CD14-positive monocyte (primary cell): ENCODE measurements at regions not wholly inside any gene's neighbourhood (a gene's known extent, or its start where the extent isn't known, plus 50 kb on each side); places are given as distances from the start of the nearest gene placed in this dataset.

ENCODE experiments used
- DNase-seq, 3 donors: peaks; one replicate each; pipeline ENCODE4 v3.0.0-alpha.2; 2011 to 2022
- H2AFZ ChIP-seq: 2 replicates; pipeline ENCODE4 v1.6.0; 2012; ENCODE audit warnings: mild to moderate bottlenecking, low read depth, low read length, inconsistent platforms; ENCODE audit not compliant: insufficient read depth, poor library complexity, severe bottlenecking
- H3K27ac ChIP-seq, 2 donors: 1 replicate in 1 of 2; 2 replicates in 1 of 2; pipeline ENCODE4 v1.5.1; 2012 to 2013; ENCODE audit warnings: low read length in 2 of 2, control low read depth in 1 of 2, inconsistent platforms in 1 of 2, low read depth in 1 of 2, mild to moderate bottlenecking in 1 of 2
- H3K27me3 ChIP-seq, 2 donors: one replicate each; pipeline versions ENCODE4 v1.6.0 to v1.6.1; 2011 to 2013; ENCODE audit warnings: low read length in 2 of 2; ENCODE audit not compliant: control insufficient read depth in 2 of 2, insufficient read depth in 2 of 2
- H3K36me3 ChIP-seq, 2 donors: replicated peaks in 1 of 2; 1 replicate in 1 of 2; 2 replicates in 1 of 2; pipeline versions ENCODE4 v1.5.1 to v1.6.1; 2012 to 2013; ENCODE audit warnings: low read length in 2 of 2, control low read depth in 1 of 2, inconsistent platforms in 1 of 2, mild to moderate bottlenecking in 1 of 2; ENCODE audit not compliant: insufficient read depth in 2 of 2, control insufficient read depth in 1 of 2
- H3K4me1 ChIP-seq, 2 donors: 1 replicate in 1 of 2; 2 replicates in 1 of 2; pipeline versions ENCODE4 v1.5.1 to v1.6.1; 2012 to 2013; ENCODE audit warnings: low read length in 2 of 2, control low read depth in 1 of 2, inconsistent platforms in 1 of 2, mild to moderate bottlenecking in 1 of 2, moderate library complexity in 1 of 2; ENCODE audit not compliant: insufficient read depth in 2 of 2, control insufficient read depth in 1 of 2
- H3K4me2 ChIP-seq: replicated peaks from 2 replicates; pipeline ENCODE3; 2012; ENCODE audit warnings: low read length, moderate library complexity, mild to moderate bottlenecking; ENCODE audit not compliant: poor library complexity, severe bottlenecking; ENCODE audit errors: extremely low read depth
- H3K4me3 ChIP-seq, 3 experiments: fragments of 200-600 bp in 1 of 3; sonication (generic) in 1 of 3; replicated peaks in 1 of 3; 1 replicate in 2 of 3; 2 replicates in 1 of 3; pipeline ENCODE4 v1.5.1; 2011 to 2013; ENCODE audit warnings: low read length in 3 of 3, mild to moderate bottlenecking in 3 of 3, control low read depth in 2 of 3, low read depth in 2 of 3, inconsistent platforms in 1 of 3, moderate library complexity in 1 of 3
- H3K79me2 ChIP-seq: 2 replicates; pipeline ENCODE4 v1.6.0; 2012; ENCODE audit warnings: mild to moderate bottlenecking, control low read depth, inconsistent platforms, low read length, moderate library complexity; ENCODE audit not compliant: insufficient read depth
- H3K9ac ChIP-seq: 2 replicates; pipeline ENCODE4 v1.6.0; 2017; ENCODE audit warnings: low read length, mild to moderate bottlenecking; ENCODE audit not compliant: insufficient read depth, poor library complexity, severe bottlenecking
- H3K9me3 ChIP-seq, 2 donors: replicated peaks in 1 of 2; 1 replicate in 1 of 2; 2 replicates in 1 of 2; pipeline versions ENCODE4 v1.5.1 to v1.6.1; 2012 to 2013; ENCODE audit warnings: low read length in 2 of 2, control low read depth in 1 of 2; ENCODE audit not compliant: control insufficient read depth in 1 of 2, insufficient read depth in 1 of 2
- H4K20me1 ChIP-seq: 2 replicates; pipeline ENCODE4 v1.6.0; 2012; ENCODE audit warnings: mild to moderate bottlenecking, low read length, control low read depth, moderate library complexity; ENCODE audit not compliant: insufficient read depth
- H3K27ac Mint-ChIP-seq, 7 donors: one replicate each; pipeline ENCODE4 v1.8.0; 2020; ENCODE audit warnings: mild to moderate bottlenecking in 7 of 7, mixed read lengths in 7 of 7, moderate library complexity in 6 of 7, inconsistent platforms in 2 of 7
- H3K27me3 Mint-ChIP-seq, 3 donors: one replicate each; pipeline ENCODE4 v1.8.0; 2021 to 2022; ENCODE audit warnings: low read depth in 3 of 3, mild to moderate bottlenecking in 3 of 3, mixed read lengths in 3 of 3, moderate library complexity in 3 of 3, inconsistent platforms in 1 of 3
- H3K36me3 Mint-ChIP-seq, 2 donors: one replicate each; pipeline ENCODE4 v1.8.0; 2020; ENCODE audit warnings: mixed read lengths in 2 of 2, inconsistent platforms in 1 of 2, mild to moderate bottlenecking in 1 of 2
- H3K4me1 Mint-ChIP-seq: one replicate; pipeline ENCODE4 v1.8.0; 2020; ENCODE audit warnings: mild to moderate bottlenecking, mixed read lengths
- H3K4me3 Mint-ChIP-seq, 2 donors: one replicate each; pipeline ENCODE4 v1.8.0; 2020; ENCODE audit warnings: mild to moderate bottlenecking in 2 of 2, mixed read lengths in 2 of 2, moderate library complexity in 1 of 2
- H3K9me3 Mint-ChIP-seq, 7 donors: one replicate each; pipeline ENCODE4 v1.8.0; 2020 to 2022; ENCODE audit warnings: mixed read lengths in 7 of 7, mild to moderate bottlenecking in 6 of 7, moderate library complexity in 6 of 7, inconsistent platforms in 2 of 7
- WGBS: methylation state at CpG from one replicate; pipeline ENCODE4 v1.1.5; 2013; ENCODE audit warnings: missing lambda C conversion rate; ENCODE audit not compliant: insufficient coverage; 5-methylcytosine and 5-hydroxymethylcytosine counted together
- intact Hi-C, 2 donors: fragments of 100-400 bp; cut with micrococcal nuclease; formaldehyde crosslinking; loops; one replicate each; pipeline versions ENCODE4 v1.15.0 to v1.15.1; 2023
- TF ChIP-seq, protein P1 (sequence below): fragments of 200-600 bp; IDR thresholded peaks from one replicate; pipeline ENCODE4 v1.8.0; 2022; ENCODE audit warnings: antibody characterized with exemption, mild to moderate bottlenecking

DNA sequence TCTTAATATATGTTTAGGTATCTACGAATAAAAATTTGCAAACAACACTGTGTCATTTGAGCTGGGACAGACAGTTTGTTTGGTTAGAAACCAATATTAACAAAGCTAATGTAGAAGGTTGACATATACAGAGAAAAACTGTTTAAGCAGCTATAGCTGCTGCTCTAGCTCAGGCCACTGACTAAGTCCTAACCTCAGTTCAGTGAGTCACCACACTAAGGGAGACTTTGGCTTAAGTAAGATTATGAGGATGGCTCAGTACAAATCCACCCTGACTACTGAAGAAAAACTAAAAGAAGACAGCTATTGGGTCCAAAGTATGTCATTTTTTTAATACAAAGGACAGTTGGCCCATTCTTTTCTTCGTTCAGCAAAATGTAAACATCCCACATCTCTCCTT, 717.3 kb upstream of the ACTRT1 start:
- H3K9ac ChIP-seq = no peak overlapping the region
- Mint-ChIP-seq H3K27me3 (no peaks in the 10 kb centered on the region), H3K4me3 (no peak overlapping the region), H3K36me3 (no peaks in the 10 kb centered on the region), H3K9me3 (peaks cover 0 to 2% (median 0%) of the 10 kb centered on the region in 7 donors), H3K27ac (no peak overlapping the region), H3K4me1 (no peaks in the 10 kb centered on the region)
- WGBS = no CpG with 5 or more reads among the region's 2 CpGs
- no peak for DNase-seq
- no peaks in the 10 kb centered on the region for H4K20me1 ChIP-seq
- TF ChIP-seq, protein P1, sequence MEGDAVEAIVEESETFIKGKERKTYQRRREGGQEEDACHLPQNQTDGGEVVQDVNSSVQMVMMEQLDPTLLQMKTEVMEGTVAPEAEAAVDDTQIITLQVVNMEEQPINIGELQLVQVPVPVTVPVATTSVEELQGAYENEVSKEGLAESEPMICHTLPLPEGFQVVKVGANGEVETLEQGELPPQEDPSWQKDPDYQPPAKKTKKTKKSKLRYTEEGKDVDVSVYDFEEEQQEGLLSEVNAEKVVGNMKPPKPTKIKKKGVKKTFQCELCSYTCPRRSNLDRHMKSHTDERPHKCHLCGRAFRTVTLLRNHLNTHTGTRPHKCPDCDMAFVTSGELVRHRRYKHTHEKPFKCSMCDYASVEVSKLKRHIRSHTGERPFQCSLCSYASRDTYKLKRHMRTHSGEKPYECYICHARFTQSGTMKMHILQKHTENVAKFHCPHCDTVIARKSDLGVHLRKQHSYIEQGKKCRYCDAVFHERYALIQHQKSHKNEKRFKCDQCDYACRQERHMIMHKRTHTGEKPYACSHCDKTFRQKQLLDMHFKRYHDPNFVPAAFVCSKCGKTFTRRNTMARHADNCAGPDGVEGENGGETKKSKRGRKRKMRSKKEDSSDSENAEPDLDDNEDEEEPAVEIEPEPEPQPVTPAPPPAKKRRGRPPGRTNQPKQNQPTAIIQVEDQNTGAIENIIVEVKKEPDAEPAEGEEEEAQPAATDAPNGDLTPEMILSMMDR = no peak
- intact Hi-C loops = no loop called here
- no peaks in the 10 kb centered on the region for H3K4me1 ChIP-seq
- no peaks in the 10 kb centered on the region for H3K27me3 ChIP-seq
- no peaks in the 10 kb centered on the region for H3K79me2 ChIP-seq
- H3K4me2 ChIP-seq = no peak overlapping the region
- H3K36me3 ChIP-seq = no peaks in the 10 kb centered on the region
- no peaks in the 10 kb centered on the region for H3K9me3 ChIP-seq
- H2AFZ ChIP-seq = no peak overlapping the region
- H3K27ac ChIP-seq = no peak overlapping the region
- no peak overlapping the region for H3K4me3 ChIP-seq

DNA sequence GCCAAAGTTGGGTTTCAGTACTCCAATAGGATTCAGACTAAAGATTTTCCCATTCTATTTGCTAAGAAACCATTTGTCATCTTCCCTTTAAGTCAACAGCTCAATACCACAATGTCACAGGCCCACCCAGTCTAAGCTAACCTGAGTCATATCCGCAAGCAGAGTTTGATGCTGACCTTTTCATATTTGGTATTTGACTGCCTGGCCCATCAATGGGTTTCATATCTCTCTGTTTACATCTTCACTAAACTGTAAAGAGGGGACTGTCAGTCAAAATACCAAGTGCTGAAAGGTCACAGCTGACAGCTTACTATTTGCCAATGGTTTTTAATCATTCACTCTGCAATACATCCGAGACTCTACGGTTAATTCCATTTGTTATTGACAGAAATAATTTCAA, 707.5 kb upstream of the ACTRT1 start:
- H3K27ac ChIP-seq = no peak overlapping the region
- no peaks in the 10 kb centered on the region for H3K27me3 ChIP-seq
- no peaks in the 10 kb centered on the region for H3K9me3 ChIP-seq
- WGBS = no CpG with 5 or more reads among the region's 3 CpGs
- intact Hi-C loops = no loop called here
- H3K4me1 Mint-ChIP-seq = no peaks in the 10 kb centered on the region
- H2AFZ ChIP-seq = no peak overlapping the region
- no peaks in the 10 kb centered on the region for H3K36me3 Mint-ChIP-seq
- H3K4me3 ChIP-seq = no peak overlapping the region
- H3K27me3 Mint-ChIP-seq = peaks cover 0 to 1% (median 1%) of the 10 kb centered on the region in 3 donors
- H3K79me2 ChIP-seq = no peaks in the 10 kb centered on the region
- no peaks in the 10 kb centered on the region for H3K36me3 ChIP-seq
- H3K27ac Mint-ChIP-seq = no peak overlapping the region
- no peaks in the 10 kb centered on the region for H4K20me1 ChIP-seq
- no peaks in the 10 kb centered on the region for H3K4me1 ChIP-seq
- TF ChIP-seq, protein P1 = no peak
- H3K4me3 Mint-ChIP-seq = no peak overlapping the region
- no peak for DNase-seq
- H3K9ac ChIP-seq = no peak overlapping the region
- peaks cover 0 to 2% (median 0%) of the 10 kb centered on the region in 7 donors for H3K9me3 Mint-ChIP-seq
- no peak overlapping the region for H3K4me2 ChIP-seq
